Lower leg skin (tissue), 4 donors: ENCODE measurements at regions not wholly inside any gene's neighbourhood (a gene's known extent, or its start where the extent isn't known, plus 50 kb on each side); places are given as distances from the start of the nearest gene placed in this dataset.
"Not testable (repeated sequence)": the region's sequence is repeated elsewhere in the genome, so short reads cannot be mapped to it uniquely, and the experiment has no call there.

Source experiments
- DNase-seq, 2 donors: peaks; one replicate each; pipeline ENCODE4 v3.0.0-alpha.2; 2019; ENCODE audit warnings: low spot score in 2 of 2
- H3K4me3 ChIP-seq: fragments of 200-600 bp; sonication (generic); 2 replicates; pipeline ENCODE4 v1.5.1; 2017; ENCODE audit warnings: mild to moderate bottlenecking, low read depth; ENCODE audit not compliant: poor library complexity, severe bottlenecking
- POLR2A ChIP-seq, 2 donors: fragments of 450-650 bp; IDR thresholded peaks; one replicate each; pipeline ENCODE4 v1.6.1; 2016 to 2017; ENCODE audit warnings: antibody characterized with exemption in 2 of 2, mild to moderate bottlenecking in 1 of 2, moderate library complexity in 1 of 2
- WGBS, 2 donors: methylation state at CpG; one replicate each; pipeline ENCODE4 v1.1.5; 2018; 5-methylcytosine and 5-hydroxymethylcytosine counted together
- intact Hi-C: fragments of 100-400 bp; cut with DNase I; formaldehyde crosslinking; loops from one replicate; pipeline ENCODE4 v1.15.0; 2023; ENCODE audit warnings: low total_unique reads
- TF ChIP-seq, protein P1 (sequence below), 3 donors: fragments of 450-650 bp; IDR thresholded peaks; one replicate each; pipeline ENCODE4 v1.5.1; 2016; ENCODE audit warnings: antibody characterized with exemption in 3 of 3, mild to moderate bottlenecking in 3 of 3, moderate library complexity in 2 of 3

DNA sequence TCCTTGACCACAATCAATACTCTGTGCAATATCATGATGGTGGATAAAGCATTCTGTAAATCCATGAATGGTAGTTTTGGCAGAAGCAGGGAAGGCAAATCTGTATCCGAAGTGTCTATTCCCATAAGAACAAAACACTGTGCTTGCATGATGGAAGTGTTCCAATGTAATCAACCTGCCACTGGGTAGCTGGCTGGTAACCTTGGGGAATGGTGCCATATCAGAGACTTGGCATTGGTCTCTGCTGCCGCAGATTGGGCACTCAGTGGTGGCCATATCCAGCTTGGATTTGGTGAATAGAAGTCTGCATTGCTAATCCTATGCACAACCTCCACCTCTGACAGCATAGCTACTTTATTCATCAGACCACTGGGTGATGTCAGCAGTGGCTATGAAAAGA lies 114.3 kb upstream of the EMCN start:
- TF ChIP-seq, protein P1, sequence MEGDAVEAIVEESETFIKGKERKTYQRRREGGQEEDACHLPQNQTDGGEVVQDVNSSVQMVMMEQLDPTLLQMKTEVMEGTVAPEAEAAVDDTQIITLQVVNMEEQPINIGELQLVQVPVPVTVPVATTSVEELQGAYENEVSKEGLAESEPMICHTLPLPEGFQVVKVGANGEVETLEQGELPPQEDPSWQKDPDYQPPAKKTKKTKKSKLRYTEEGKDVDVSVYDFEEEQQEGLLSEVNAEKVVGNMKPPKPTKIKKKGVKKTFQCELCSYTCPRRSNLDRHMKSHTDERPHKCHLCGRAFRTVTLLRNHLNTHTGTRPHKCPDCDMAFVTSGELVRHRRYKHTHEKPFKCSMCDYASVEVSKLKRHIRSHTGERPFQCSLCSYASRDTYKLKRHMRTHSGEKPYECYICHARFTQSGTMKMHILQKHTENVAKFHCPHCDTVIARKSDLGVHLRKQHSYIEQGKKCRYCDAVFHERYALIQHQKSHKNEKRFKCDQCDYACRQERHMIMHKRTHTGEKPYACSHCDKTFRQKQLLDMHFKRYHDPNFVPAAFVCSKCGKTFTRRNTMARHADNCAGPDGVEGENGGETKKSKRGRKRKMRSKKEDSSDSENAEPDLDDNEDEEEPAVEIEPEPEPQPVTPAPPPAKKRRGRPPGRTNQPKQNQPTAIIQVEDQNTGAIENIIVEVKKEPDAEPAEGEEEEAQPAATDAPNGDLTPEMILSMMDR (IDR thresholded peaks at IDR 0.05) = no peak
- no peak for TF ChIP-seq POLR2A (IDR thresholded peaks at IDR 0.05)
- intact Hi-C loops = no loop called here
- DNase-seq = no peak
- WGBS, 2 donors = 51 to 79% methylated on average over 2 of the region's 2 CpGs
- no peak overlapping the region for H3K4me3 ChIP-seq

DNA sequence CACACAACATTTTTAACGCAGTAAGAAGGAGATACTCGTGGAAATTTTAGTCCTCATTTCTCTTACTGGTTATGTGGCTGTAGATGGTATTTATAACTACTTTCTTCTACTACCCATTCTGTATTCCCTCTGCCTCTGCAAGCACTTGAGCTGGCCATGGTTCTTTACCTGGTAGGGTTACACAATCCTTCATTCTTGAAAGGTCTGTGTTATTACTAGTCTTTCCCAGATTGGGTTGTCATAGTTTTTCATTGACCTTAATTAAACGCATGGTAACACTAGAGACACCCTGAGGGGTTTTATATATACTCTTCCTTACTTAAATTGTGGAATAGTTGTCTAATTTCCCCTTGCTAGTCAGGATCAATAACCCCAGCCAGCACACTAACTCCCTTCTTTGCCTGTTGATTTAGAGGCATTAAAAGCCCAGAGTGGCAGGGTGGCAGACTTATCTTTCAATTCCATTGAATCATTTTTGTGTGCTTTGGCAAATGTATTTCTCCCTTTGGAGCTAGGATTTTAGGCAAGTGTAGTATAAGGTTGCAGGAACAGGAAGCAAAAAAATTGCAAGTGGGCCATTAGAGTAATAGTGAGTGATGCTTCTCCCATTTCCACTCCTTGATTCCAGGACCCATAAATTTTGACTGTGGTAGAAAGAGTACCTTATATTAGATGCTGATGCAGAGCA lies 113.6 kb upstream of the EMCN start:
- no peak for TF ChIP-seq POLR2A (IDR thresholded peaks at IDR 0.05)
- TF ChIP-seq, protein P1 (IDR thresholded peaks at IDR 0.05) = no peak
- DNase-seq = no peak
- 83 to 89% methylated on average over 3 of the region's 3 CpGs for WGBS, 2 donors
- H3K4me3 ChIP-seq = no peak overlapping the region
- intact Hi-C loops = no loop called here

DNA sequence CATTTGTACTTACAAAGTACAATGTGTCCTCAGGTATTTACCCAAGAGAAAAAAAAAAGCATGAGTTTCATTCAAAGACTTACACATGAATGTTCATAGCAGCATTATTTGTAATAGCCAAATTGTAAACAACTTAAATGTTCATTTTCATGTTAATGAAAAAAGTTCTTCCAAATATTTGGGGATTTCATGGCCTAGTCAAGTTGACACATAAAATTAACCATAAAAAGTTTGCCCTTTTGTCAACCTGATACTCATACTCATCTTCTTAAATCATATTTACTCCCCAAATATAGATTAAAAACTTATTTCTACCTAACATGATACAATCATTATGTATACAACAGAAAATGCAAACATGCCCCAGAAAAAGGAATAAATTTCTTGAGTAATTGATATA lies 112.5 kb upstream of the EMCN start:
- H3K4me3 ChIP-seq = no peak overlapping the region
- TF ChIP-seq, protein P1 (IDR thresholded peaks at IDR 0.05) = no peak
- no peak for TF ChIP-seq POLR2A (IDR thresholded peaks at IDR 0.05)
- intact Hi-C loops = no loop called here
- DNase-seq = no peak

DNA sequence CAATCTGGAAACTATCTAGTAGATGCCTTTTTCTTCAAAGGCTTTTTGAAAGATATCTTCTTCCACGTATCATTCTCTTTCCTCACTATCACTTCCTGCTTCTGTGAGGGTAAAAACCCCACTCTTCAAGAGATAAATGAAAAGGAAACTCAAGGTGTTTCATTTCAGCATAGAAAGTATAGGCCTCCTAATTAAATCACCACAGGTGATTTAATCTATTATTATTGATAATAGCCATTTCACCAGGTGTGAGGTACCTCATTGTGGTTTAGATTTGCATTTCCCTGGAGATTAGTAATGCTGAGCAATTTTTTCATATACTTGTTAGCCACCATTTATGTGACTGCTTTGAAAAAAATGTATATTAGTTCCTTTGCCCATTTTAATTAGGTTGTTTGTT lies 92.0 kb upstream of the EMCN start:
- DNase-seq = no peak
- intact Hi-C loops = no loop called here
- WGBS, 2 donors = 75 to 88% methylated on average over 1 of the region's 1 CpG
- H3K4me3 ChIP-seq = no peak overlapping the region
- TF ChIP-seq, protein P1 (IDR thresholded peaks at IDR 0.05) = no peak
- no peak for TF ChIP-seq POLR2A (IDR thresholded peaks at IDR 0.05)

DNA sequence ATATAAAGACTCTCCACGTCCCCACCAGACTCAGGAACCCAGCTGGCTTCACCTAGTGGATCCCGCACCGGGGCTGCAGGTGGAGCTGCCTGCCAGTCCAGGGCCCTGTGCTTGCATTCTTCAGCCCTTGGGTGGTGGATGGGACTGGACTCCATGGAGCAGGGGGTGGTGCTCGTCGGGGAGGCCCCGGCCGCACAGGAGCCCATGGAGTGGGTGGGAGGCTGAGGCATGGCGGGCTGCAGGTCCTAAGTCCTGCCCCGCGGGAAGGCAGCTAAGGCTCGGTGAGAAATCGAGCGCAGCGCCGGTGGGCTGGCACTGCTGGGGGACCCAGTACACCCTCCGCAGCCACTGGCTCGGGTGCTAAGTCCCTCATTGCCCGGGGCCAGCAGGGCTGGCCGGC lies 90.8 kb upstream of the EMCN start:
- intact Hi-C loops, DNase-seq, H3K4me3 ChIP-seq: not testable (repeated sequence)
- 89 to 93% methylated on average over 3 to 19 of the region's 19 CpGs for WGBS, 2 donors

DNA sequence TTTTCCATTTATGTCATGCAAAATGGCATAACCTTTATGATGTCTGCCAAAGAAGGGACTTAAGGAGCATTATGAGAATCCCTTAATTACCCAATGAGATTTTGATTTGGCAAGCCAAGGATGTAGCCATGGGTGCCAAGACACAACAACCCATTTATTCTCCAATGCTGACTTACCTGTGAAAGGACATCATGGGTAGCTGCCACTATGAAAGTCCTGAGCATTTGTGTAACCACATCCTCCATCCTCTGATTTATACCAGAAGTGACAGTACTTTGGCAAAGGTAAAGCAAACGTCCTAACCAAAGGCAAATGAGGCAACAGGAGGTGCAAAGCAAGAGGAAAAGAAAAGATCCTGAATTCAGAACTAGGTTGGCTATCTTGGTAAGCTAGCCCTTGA lies 87.3 kb upstream of the EMCN start:
- DNase-seq = no peak
- no peak overlapping the region for H3K4me3 ChIP-seq
- intact Hi-C loops = no loop called here
- WGBS, 2 donors = 18 to 30% methylated on average over 1 of the region's 1 CpG
- no peak for TF ChIP-seq POLR2A (IDR thresholded peaks at IDR 0.05)
- TF ChIP-seq, protein P1 (IDR thresholded peaks at IDR 0.05) = no peak
